HG03565 (cell line): ENCODE measurements at regions not wholly inside any gene's neighbourhood (a gene's known extent, or its start where the extent isn't known, plus 50 kb on each side); places are given as distances from the start of the nearest gene placed in this dataset.

Experiments used
- ATAC-seq: cut with Tn5 transposase; IDR thresholded peaks from one replicate; pipeline ENCODE4 v1.9.1; 2021; ENCODE audit warnings: mild to moderate bottlenecking, moderate library complexity; ENCODE audit not compliant: unreplicated experiment

DNA sequence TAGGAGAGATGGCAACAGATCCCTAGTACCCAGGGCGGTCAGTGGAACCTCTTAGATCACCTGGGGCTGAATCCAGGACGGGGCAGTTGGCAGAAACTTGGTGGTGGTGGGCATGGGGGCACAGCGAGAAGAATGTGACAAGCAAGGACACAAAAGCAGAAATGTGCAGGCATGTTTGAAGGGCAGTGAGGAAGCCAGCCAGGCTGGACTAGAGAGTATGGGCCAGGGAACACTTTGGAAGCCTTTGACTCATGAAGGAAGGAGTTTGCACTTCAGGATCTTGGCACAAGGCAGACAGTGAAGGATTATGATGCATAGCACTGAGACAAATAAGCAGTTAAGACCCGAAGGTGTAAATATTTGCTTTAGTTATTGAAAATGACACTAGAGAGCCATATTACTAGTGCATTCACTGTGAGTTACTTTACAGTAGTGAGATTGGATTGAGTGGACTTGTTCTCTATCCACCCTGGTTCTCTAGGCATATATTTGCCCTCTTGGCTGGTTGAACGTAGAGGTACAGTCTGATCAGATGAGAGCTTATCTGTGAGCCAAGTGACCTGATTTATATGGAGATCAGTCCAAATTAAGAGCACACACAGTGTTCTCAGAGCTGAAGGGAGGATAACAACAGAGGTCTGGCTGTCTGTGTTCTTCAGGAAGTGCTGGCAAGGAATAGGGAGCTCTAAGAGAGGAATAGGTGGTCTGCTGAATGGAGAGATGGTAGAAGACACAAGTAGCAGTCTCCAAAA lies 210.4 kb downstream of the SNX19 start:
- no peak for ATAC-seq

DNA sequence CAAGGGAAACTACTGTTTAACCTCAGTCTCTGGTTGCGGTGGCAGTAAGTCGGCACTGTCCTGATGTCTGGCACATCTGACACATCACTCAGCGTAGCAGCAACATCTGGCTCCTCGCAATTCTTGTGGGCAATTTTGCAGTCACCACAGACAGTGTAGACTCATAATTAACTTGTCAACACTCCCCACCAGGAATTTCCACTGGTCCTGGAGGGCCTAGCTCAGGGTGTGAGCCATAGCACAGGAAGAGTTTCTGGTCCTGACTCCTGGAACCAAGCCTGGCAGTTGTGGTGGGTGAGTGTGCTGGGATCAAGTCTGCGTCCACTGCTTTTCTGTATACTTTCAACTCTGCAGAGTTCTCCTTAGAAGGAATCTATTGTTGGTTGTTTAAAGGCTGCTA lies 209.7 kb downstream of the SNX19 start:
- no peak for ATAC-seq

DNA sequence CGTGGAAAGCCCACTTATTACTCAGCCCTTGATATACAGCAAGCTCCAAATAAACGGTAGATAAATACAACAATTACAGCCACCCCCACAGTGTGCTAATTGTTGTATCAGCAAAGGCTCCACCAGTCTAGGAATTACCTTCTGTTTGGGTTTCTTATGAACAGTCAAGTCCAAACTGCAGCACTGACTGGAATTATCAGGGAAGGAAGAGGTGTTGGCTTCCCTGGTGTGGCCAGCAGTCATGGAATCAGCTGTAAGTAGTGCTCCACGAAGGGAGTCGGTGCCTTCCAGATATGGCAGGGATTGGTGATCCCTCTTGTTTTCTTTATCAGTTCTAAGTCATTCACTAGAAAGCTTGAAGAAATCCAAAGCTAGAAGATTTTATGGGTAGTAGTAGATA lies 209.1 kb downstream of the SNX19 start:
- ATAC-seq = no peak

DNA sequence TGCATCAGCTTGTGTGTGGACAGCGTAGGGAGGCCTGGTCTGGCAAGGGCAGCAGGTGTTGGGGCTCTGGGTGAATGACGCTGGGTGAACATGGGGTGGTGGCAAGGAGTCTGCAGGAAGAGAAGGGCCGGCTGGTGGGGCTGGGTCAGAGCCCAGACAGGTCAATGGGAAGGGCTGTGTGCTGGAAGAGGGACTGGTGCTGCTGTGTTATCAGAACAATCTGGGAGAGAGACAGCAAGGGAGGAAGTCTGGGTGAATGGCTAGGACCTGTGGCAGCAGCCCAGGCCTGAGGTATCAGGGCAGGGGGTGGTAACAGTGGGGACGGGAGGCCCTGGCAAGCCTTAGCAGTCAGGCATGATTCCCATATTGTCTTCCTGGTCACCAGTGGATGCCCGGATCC lies 206.7 kb downstream of the SNX19 start:
- ATAC-seq = no peak

DNA sequence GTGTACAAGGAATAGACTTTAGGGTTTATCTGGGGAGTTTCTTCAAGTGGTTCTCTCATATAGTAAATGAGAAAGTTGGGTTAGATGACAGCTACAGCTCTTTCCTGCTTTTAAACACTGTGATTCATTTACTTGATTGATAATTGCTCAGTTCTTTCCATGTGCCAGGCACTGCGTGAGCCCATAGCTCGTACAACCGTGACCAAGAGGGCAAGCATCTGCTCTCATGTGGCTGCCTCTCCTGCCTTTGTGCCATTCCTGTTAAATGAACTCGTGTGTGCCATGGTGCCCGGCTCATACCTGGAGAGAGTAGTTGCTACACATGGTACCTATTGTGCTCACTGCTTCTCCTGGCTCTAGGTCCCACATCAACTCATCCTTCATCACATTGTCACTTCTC lies 206.3 kb downstream of the SNX19 start:
- ATAC-seq = no peak

DNA sequence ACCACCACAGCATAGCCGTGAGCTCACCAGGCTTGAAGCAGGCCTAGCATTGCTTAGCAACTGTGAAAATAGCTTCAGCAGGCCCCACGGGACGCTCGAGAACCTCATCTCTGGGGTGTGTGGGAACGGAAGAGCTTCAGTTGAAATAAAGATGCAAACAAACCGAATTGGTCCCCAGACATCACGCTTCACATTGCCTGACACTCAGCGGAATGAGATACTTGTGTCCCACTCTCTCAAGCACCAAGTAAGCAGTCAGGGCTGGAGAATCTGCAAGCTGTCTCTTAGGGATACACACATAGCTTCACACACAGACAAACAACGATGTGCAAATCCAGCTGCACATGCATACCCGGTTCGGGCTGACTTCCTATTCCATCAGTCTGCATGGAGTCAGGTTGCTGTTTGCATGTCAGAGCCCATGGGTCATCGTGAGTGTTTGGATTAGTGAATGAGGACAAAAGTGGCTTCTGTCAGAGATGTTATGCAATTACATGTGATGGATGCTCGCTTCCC lies 205.7 kb downstream of the SNX19 start:
- ATAC-seq = no peak

DNA sequence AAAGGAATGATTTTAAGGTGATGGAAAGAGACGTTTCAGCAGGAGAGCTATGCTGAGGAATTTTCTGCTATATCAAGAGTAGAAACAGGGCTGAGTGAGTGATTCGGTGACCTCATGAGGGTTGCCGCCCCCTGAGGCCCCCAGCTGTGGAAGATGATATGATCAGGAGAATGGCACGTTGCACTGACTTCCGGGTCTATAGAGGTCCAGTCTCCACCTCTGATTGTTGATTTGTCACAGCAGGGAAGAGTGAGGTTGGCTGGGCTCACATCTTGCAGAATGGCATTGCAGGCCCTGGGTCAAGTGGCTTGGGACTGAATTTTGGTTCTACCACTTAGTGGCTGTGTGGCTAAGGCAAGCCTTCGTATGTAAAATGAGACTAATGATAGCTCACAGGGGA lies 205.1 kb downstream of the SNX19 start:
- ATAC-seq = no peak

DNA sequence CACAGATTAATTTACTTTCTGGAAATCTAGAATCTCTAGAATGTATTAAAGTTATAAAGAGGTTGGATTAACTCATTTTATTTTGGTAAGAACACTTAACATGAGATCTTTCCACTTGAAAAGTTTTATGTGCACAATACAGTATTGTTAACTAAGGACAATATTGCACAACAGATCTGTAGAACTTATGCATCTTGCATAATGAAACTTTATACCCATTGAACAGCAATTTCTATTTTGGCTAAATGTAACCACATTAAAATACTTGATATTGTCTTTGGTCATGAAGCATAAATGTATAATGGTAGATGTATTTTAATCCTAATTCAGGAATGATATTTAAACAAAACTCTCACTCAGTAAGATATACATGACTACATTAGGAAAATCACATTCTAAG lies 203.8 kb downstream of the SNX19 start:
- no peak for ATAC-seq

DNA sequence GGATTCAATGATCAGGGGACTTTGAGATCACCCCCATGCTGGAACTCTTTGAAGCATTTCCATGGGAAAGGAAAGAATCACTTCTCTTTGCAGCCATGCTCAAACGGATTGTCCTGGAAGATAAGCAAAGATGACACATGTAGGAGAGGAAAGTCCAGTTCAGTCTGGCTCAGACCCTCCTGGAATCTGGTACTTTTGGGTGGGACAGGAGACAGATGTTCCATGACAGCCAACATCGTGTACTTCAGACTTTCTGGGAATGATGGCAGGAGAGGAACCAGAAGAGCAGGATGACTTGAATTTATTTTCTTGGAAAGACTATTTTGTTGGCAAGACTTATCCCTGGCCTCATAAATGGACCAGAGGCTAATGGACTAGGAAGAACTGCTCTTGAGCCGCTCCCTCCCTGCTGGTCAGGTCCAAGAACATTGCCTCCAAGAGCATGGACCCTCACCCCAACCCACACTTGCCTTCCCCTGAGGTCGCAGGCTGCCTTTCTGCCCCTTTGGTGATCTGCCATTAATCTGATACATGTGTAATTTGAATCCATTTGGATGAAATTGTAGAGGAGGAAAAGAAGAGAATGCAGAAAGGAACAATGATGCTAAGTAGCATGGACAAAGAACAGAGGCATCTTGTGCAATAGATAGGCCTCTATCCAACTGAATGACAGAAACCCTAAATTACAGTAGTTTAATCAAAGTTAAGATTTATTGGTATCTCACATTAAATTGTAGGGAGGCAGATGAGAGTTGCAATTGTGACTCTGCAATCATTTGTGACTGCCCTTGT lies 201.0 kb downstream of the SNX19 start:
- ATAC-seq = no peak

DNA sequence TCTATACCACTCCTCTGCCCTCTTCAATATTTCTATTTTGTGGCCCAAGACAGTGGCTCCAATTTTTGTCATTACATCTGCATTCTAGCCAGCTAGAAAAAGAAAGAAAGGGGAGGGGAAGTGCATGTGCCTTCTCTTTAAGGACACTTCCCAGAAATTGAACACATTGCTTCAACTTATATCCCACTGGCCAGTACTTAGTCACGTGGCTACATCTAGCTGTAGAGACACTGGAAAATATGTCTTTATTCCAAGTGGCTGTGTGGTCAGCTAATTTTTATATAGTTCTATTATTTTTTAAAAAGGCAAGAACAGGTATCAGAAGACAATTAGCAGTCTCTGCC lies 200.4 kb downstream of the SNX19 start:
- no peak for ATAC-seq

DNA sequence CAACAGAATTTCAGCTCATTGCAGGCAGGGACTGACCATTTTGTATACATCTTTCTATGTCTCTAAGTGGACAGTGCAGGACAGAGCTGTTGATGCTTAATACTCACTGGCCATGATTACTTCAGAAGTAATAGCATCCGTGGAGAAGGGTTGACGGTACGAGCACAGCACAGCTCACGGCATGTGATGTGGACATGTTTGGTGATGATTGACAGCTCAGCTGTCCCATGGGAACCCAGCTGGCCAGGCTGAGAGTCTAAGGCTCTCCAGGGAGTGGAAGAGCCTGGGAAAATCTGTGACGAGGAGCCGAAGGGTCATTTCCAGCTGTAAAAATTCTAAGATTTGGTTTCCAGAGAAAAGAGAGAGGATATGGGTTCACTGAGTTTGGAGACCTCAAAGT lies 198.2 kb downstream of the SNX19 start:
- ATAC-seq = no peak

DNA sequence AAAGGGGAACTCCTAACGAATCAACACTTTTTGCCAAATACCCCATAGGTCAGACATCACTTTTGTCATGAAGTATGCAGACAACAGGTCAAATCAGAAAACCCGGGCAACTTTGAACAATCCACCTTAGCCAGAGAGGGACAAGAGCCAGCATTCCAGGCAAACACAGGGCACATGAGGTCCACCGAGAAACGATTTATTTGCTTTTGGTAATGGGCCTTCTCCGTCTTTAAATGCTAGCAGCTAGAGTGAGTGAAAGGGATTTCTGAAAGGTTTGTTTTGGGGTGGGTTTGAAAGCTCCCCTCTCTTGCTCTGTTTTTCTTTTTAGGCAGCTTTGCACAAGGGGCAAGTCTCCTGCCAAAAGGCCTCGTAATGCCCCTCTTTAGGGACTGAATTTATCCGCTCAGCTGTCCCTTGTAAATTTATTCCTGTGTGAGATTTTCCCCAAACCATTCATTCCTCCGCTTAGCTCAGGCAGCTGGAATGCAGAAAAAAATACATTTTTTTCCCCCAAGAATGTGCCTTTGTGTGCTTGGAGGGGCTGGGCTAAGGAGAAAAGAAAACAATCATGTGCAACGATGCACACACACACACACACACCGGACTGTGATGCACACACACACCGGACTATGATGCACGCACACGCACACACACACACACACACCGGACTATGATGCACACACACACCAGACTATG lies 196.9 kb downstream of the SNX19 start:
- no peak for ATAC-seq

DNA sequence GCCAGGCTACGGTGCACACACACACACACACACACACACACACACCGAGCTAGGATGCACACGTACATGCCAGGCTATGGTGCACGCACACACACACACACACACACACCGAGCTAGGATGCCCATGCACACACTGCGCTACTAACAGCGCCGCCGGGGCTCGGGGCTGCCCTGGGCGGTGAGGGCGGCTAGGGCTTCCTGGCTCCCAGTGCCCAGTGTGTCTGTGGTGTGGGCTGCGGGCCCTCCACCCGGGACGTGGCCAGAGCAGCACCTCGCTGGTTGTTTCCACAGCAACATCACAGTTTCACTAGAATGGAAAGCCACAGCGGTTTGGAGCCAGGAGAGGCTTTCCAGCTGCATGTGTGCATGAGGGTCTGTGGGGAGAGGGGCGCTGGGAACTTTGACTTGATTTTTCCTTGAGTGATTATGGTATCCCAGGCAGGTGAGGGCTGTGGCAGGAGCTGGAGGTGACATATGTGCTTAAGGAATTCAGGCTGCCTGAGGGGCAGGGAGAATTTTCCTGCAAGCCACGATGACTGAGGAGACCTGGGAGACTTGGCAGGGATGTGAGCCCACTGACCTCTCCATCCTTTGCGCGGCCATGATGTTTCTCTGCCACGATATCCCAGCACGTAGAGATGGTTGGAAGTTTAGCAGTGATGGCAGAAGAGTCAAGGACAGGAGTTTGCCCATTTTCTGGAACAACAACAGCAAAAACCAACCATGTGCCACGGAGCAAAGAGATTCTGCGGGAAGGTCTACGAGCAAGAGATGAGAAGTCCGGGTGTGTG lies 195.9 kb downstream of the SNX19 start:
- ATAC-seq = no peak

DNA sequence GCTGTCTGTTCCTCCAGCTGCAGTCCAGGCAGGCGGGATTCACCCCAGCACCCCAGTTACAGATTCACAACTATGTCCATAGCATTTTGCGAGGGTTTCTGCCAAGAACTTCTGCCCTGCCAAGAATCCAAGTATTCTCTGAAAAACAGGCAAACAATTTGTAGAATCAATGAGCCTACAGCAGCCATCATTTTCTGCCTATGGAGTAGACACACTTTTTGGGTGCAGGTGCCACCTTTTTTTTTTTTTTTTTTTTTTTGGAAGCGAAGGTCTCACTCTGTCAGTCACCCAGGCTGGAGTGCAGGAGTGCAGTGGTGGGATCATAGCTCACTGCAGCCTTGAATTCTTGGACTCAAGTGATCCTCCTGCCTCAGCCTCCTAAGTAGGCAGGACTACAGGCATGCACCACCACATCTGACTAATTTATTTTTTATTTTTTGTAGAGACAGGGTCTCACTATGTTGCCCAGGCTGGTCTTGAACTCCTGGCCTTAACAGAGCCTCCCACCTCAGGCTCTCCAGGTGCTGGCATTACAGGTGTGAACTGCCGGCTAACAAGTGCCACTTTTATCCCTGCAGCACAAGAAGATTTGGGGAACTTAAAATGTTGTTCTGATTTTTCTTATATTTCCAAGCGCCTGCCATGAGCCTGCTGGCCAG lies 195.1 kb downstream of the SNX19 start:
- ATAC-seq = no peak

DNA sequence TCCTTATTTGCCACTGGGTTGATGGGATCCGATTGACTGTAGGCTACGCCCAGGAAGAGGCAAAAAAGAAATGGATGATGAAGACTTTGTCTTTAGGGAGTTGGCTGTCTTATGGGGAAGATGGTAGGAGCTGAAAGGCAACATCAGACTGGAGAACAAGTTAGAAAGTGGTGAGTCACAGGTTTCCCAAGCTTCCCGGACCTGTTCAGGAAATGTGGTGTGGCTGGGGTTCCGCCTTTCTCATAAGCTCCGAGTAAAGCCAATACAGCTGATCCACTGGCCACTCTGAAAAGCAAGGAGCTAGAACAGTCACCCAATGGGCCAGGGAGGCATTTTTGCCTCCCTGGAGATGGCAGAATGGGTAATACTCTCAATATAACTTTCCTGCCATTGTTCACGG lies 194.5 kb downstream of the SNX19 start:
- ATAC-seq = no peak

DNA sequence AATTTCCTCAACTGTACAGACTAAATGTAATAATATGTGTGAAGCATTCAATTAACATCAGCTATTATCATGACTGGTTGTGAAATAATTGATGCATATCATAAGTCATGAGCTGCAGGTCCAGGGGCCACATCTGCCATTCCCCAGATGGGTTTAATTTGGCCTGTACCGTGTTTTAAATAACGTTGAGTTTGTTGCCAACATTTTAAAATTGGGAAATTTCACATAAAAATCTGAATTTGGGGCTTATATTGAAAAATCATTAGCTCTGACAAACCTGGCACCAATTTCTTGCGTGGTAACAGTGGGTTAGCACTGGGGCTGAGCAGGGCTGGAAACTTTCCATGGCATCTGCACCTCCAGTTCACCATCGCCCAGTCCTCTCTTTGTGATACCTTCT lies 193.9 kb downstream of the SNX19 start:
- no peak for ATAC-seq

DNA sequence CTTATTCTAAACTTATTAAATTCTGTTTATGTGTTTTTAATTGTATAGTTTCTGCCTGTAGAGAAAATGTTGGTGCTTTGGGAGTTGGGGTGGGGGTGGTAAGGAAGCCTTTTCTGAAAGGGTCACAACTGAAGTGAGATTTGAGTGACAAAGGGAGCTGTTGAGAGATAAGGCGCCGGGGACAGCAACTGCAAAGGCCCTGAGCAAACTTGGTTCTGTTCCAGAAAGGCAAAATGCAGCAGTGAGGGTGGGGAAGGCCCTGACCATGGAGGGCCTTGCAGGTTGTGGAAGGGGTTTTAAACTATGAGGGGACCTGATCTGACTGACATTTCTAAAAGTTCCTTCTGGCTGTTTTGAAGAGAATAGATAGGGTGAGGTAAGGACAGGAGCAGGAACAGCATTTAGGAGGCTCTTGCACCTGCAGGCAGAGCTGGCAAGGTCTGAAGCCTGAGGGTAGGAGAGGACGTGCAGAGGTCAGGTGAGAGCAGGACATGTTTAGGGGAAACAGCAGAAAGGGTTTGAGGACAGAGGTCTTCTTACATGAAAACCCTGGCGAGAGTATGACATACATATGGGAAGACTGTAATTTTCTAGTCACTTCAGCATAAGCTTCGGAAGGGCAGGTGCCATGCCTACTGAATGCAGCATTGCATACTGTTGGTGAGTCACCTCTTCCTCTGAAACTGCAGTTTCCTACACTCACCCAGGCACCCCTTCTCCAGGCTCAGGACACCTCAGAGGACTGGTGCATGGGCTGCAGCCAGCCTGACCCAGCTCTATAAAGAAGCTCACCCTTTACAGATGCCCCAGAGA lies 190.7 kb downstream of the SNX19 start:
- no peak for ATAC-seq

DNA sequence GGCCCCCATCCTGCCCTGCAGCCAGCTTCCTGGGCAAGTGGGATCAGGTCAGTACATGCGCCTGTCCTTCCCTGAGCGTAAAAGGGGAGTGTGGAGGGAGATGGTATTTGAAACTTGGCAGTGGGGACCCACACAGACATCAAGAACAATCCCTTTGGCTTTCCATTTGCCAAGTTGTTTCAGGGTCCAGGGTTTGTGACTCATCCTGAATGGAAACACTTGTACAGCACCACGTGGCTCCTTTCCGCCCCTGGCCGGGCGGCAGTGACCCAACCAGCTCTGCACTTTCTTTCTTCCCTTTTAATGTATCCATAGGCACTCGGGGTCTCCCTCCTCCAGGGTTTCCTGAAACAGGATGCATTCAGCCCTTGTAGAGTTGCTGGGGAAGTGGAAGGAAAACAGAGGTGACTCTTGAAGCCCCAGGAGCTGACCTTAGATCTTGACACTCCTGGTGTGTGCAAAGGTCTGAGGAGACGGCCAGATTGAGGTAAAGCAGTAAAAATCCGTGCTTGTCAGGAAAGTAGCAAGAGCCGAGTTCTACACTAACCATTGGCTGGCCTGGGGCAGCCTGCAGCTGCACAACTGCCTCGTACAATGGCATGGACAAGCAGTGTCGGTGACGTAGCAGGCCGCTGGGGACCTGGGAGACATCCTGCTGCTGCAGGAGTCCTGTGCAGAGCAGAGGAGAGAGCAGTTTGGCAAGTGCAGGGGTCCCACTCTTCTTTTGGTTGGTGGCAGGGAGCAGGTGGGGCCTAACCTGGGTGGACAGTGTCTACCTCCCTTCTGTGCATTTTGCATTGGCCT lies 189.8 kb downstream of the SNX19 start:
- ATAC-seq = no peak
